Putamen (tissue), 1 donor: ENCODE measurements at regions not wholly inside any gene's neighbourhood (a gene's known extent, or its start where the extent isn't known, plus 50 kb on each side); places are given as distances from the start of the nearest gene placed in this dataset.
"Not testable (repeated sequence)": the region's sequence is repeated elsewhere in the genome, so short reads cannot be mapped to it uniquely, and the experiment has no call there.

Source experiments
- DNase-seq: peaks from one replicate; pipeline ENCODE4 v3.0.0-alpha.2; 2016; ENCODE audit warnings: low spot score

GRCh38 chr12:68425998-68426397 lies 93.8 kb upstream of the MDM1 start:
- no peak for DNase-seq

GRCh38 chr12:68428211-68428610 lies 96.0 kb upstream of the MDM1 start:
- DNase-seq: no peak

- no peak for DNase-seq
Observed at GRCh38 chr12:68428724-68429501, 96.8 kb upstream of the MDM1 start.

- DNase-seq: no peak
Observed at GRCh38 chr12:68429696-68430095, 97.5 kb upstream of the MDM1 start.

GRCh38 chr12:68431786-68432185 lies 99.6 kb upstream of the MDM1 start:
- DNase-seq: no peak

- no peak for DNase-seq
Observed at GRCh38 chr12:68432622-68433021, 100.5 kb upstream of the MDM1 start.

- no peak for DNase-seq
Observed at GRCh38 chr12:68434391-68435298, 102.5 kb upstream of the MDM1 start.

- no peak for DNase-seq
Observed at GRCh38 chr12:68435299-68435637, 103.1 kb upstream of the MDM1 start.

- no peak for DNase-seq
Observed at GRCh38 chr12:68435816-68436215, 103.7 kb upstream of the MDM1 start.

GRCh38 chr12:68438601-68439000 lies 106.4 kb upstream of the MDM1 start:
- DNase-seq: no peak

GRCh38 chr12:68439368-68440045 lies 107.3 kb upstream of the MDM1 start:
- no peak for DNase-seq

- no peak for DNase-seq
Observed at GRCh38 chr12:68440068-68440581, 108.0 kb upstream of the MDM1 start.

GRCh38 chr12:68441167-68441566 lies 109.0 kb upstream of the MDM1 start:
- no peak for DNase-seq

GRCh38 chr12:68442353-68442972 lies 110.3 kb upstream of the MDM1 start:
- DNase-seq: not testable (repeated sequence)

- not testable (repeated sequence) for DNase-seq
Observed at GRCh38 chr12:68443695-68444094, 111.5 kb upstream of the MDM1 start.

- DNase-seq: no peak
Observed at GRCh38 chr12:68445824-68446223, 113.7 kb upstream of the MDM1 start.

GRCh38 chr12:68446384-68446783 lies 114.2 kb upstream of the MDM1 start:
- no peak for DNase-seq

GRCh38 chr12:68446901-68447796 lies 115.0 kb upstream of the MDM1 start:
- DNase-seq: no peak

GRCh38 chr12:68447797-68448260 lies 115.7 kb upstream of the MDM1 start:
- no peak for DNase-seq

GRCh38 chr12:68449196-68449595 lies 117.0 kb upstream of the MDM1 start:
- no peak for DNase-seq

- DNase-seq: no peak
Observed at GRCh38 chr12:68450947-68451260, 118.7 kb upstream of the MDM1 start.
